H9 (cell line): ENCODE measurements at regions not wholly inside any gene's neighbourhood (a gene's known extent, or its start where the extent isn't known, plus 50 kb on each side); places are given as distances from the start of the nearest gene placed in this dataset.

Experiments
- DNase-seq: peaks from one replicate; pipeline ENCODE4 v3.0.0-alpha.2; 2017
- H2AFZ ChIP-seq: one replicate; pipeline ENCODE4 v1.6.1; 2013; ENCODE audit warnings: mild to moderate bottlenecking, low read length, control low read depth, moderate library complexity
- H2AK5ac ChIP-seq: 2 replicates; pipeline ENCODE4 v1.6.1; 2013; ENCODE audit warnings: low read length, control low read depth, mixed read lengths; ENCODE audit not compliant: insufficient read length
- H2BK120ac ChIP-seq: one replicate; pipeline ENCODE4 v1.6.1; 2013; ENCODE audit warnings: low read depth, mild to moderate bottlenecking, low read length, control low read depth, inconsistent platforms; ENCODE audit not compliant: poor library complexity, severe bottlenecking
- H2BK12ac ChIP-seq: 2 replicates; pipeline ENCODE4 v1.6.1; 2013; ENCODE audit warnings: low read length, control low read depth, mixed read lengths, low read depth; ENCODE audit not compliant: insufficient read length
- H2BK15ac ChIP-seq: 2 replicates; pipeline ENCODE4 v1.6.1; 2013; ENCODE audit warnings: low read depth, low read length, control low read depth
- H2BK20ac ChIP-seq: one replicate; pipeline ENCODE4 v1.6.1; 2013; ENCODE audit warnings: low read depth, mild to moderate bottlenecking, low read length, control low read depth, inconsistent platforms; ENCODE audit not compliant: poor library complexity, severe bottlenecking
- H2BK5ac ChIP-seq: 2 replicates; pipeline ENCODE4 v1.6.1; 2013; ENCODE audit warnings: low read length, control low read depth, mixed read lengths; ENCODE audit not compliant: insufficient read length
- H3K14ac ChIP-seq: 2 replicates; pipeline ENCODE4 v1.6.1; 2013; ENCODE audit warnings: low read length, control low read depth; ENCODE audit not compliant: insufficient read depth
- H3K18ac ChIP-seq: 2 replicates; pipeline ENCODE4 v1.6.1; 2013; ENCODE audit warnings: low read depth, mild to moderate bottlenecking, mixed read lengths, low read length, control low read depth; ENCODE audit not compliant: insufficient read length
- H3K23ac ChIP-seq: 2 replicates; pipeline ENCODE4 v1.6.1; 2013; ENCODE audit warnings: low read length, control low read depth, mixed read lengths, low read depth; ENCODE audit not compliant: insufficient read length
- H3K23me2 ChIP-seq: 2 replicates; pipeline ENCODE4 v1.6.1; 2013; ENCODE audit warnings: low read depth, mild to moderate bottlenecking, mixed read lengths, low read length, control low read depth; ENCODE audit not compliant: insufficient read length, poor library complexity, severe bottlenecking
- H3K27ac ChIP-seq: 2 replicates; pipeline ENCODE4 v1.5.1; 2013; ENCODE audit warnings: low read length, control low read depth, mixed read lengths, low read depth; ENCODE audit not compliant: insufficient read length
- H3K27me3 ChIP-seq: 2 replicates; pipeline ENCODE4 v1.6.1; 2013; ENCODE audit warnings: low read length, control low read depth, inconsistent platforms; ENCODE audit not compliant: insufficient read depth
- H3K4ac ChIP-seq: 2 replicates; pipeline ENCODE4 v1.6.1; 2013; ENCODE audit warnings: low read depth, mild to moderate bottlenecking, control low read depth, inconsistent platforms, low read length, moderate library complexity
- H3K4me1 ChIP-seq: 2 replicates; pipeline ENCODE4 v1.6.1; 2013; ENCODE audit warnings: low read length, control low read depth, inconsistent platforms; ENCODE audit not compliant: insufficient read depth
- H3K4me2 ChIP-seq: 2 replicates; pipeline ENCODE4 v1.6.1; 2013; ENCODE audit warnings: low read length, control low read depth, mixed read lengths; ENCODE audit not compliant: insufficient read length, insufficient read depth
- H3K56ac ChIP-seq: 2 replicates; pipeline ENCODE4 v1.6.1; 2013; ENCODE audit warnings: low read depth, mild to moderate bottlenecking, mixed read lengths, low read length, control low read depth; ENCODE audit not compliant: insufficient read length
- H3K79me1 ChIP-seq: 2 replicates; pipeline ENCODE4 v1.6.1; 2013; ENCODE audit warnings: low read depth, mild to moderate bottlenecking, moderate library complexity, low read length, control low read depth, inconsistent platforms; ENCODE audit not compliant: insufficient read depth, poor library complexity, severe bottlenecking
- H3K79me2 ChIP-seq: 2 replicates; pipeline ENCODE4 v1.6.1; 2013; ENCODE audit warnings: low read length, control low read depth, inconsistent platforms; ENCODE audit not compliant: insufficient read depth
- H3K9ac ChIP-seq: 2 replicates; pipeline ENCODE4 v1.6.1; 2013; ENCODE audit warnings: low read length, control low read depth, mixed read lengths; ENCODE audit not compliant: insufficient read length; ENCODE audit errors: extremely low read depth
- H3K9me3 ChIP-seq: one replicate; pipeline ENCODE4 v1.6.1; 2013; ENCODE audit warnings: low read depth, low read length, inconsistent platforms; ENCODE audit not compliant: control insufficient read depth
- H3T11ph ChIP-seq: one replicate; pipeline ENCODE4 v1.6.1; 2013; ENCODE audit warnings: mild to moderate bottlenecking, low read length, control low read depth, inconsistent platforms
- H4K20me1 ChIP-seq: one replicate; pipeline ENCODE4 v1.6.1; 2013; ENCODE audit not compliant: control insufficient read depth, insufficient read length, insufficient read depth
- H4K5ac ChIP-seq: 2 replicates; pipeline ENCODE4 v1.6.1; 2013; ENCODE audit warnings: low read depth, mild to moderate bottlenecking, mixed read lengths, low read length, control low read depth; ENCODE audit not compliant: insufficient read length
- H4K8ac ChIP-seq: replicated peaks from 2 replicates; pipeline ENCODE4 v1.6.1; 2013; ENCODE audit warnings: low read length, control low read depth, mixed read lengths, low read depth; ENCODE audit not compliant: insufficient read length
- H4K91ac ChIP-seq: 2 replicates; pipeline ENCODE4 v1.6.1; 2013; ENCODE audit warnings: low read depth, mild to moderate bottlenecking, moderate library complexity, mixed read lengths, low read length, control low read depth; ENCODE audit not compliant: insufficient read length
- H3K27ac Mint-ChIP-seq, 3 experiments: 2 replicates in 2 of 3; 3 replicates in 1 of 3; pipeline ENCODE4 v1.8.0; 2020 to 2021; ENCODE audit warnings: mixed read lengths in 3 of 3, mild to moderate bottlenecking in 1 of 3, moderate library complexity in 1 of 3
- H3K27me3 Mint-ChIP-seq: 2 replicates; pipeline ENCODE4 v1.8.0; 2021; ENCODE audit warnings: low read depth, mild to moderate bottlenecking, moderate library complexity, mixed read lengths
- H3K36me3 Mint-ChIP-seq, 3 experiments: 2 replicates in 2 of 3; 3 replicates in 1 of 3; pipeline ENCODE4 v1.8.0; 2020 to 2021; ENCODE audit warnings: low read depth in 3 of 3, mixed read lengths in 3 of 3; ENCODE audit not compliant: insufficient read depth in 1 of 3
- H3K4me1 Mint-ChIP-seq, 2 experiments: 2 replicates each; pipeline ENCODE4 v1.8.0; 2020; ENCODE audit warnings: mixed read lengths in 2 of 2
- H3K4me3 Mint-ChIP-seq, 2 experiments: 2 replicates in 1 of 2; 3 replicates in 1 of 2; pipeline ENCODE4 v1.8.0; 2020 to 2021; ENCODE audit warnings: mild to moderate bottlenecking in 2 of 2, mixed read lengths in 2 of 2, moderate library complexity in 1 of 2
- H3K9me3 Mint-ChIP-seq, 2 experiments: 2 replicates in 1 of 2; 3 replicates in 1 of 2; pipeline ENCODE4 v1.8.0; 2020; ENCODE audit warnings: mild to moderate bottlenecking in 2 of 2, mixed read lengths in 2 of 2, moderate library complexity in 1 of 2
- WGBS: extraction: QIAGEN DNeasy Blood & Tissue Kit; methylation state at CpG from one replicate; pipeline ENCODE4 v1.1.7; 2013; ENCODE audit warnings: missing lambda C conversion rate, low lambda C conversion rate, mixed read lengths; ENCODE audit not compliant: insufficient read length; ENCODE audit errors: extremely low coverage; 5-methylcytosine and 5-hydroxymethylcytosine counted together
- TF ChIP-seq, protein P1 (sequence below): fragments of 200-600 bp; sonication (generic); conservative IDR thresholded peaks from 3 replicates; pipeline ENCODE4 v1.8.0; 2021; ENCODE audit warnings: antibody characterized with exemption, mild to moderate bottlenecking

DNA sequence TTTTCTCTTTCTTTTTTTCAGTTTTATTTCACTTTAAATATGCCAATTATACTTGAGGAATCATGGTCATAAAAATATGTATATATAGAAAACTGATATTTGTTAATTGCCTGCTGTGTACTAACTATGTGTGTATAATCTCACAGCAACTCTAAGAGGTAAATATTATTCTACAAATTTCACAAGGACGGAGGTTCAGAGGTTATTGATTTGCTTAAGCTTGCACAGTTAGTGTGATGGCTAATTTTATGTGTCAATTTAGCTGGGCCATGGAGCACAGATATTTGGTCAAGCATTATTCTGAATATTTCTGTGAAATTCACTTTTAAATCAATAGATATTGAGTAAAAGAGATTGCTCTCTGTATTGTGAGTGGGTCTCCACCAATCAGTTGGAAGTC lies 75.7 kb upstream of the CENPW start:
- Histone ChIP-seq H3K79me2 (no peaks in the 10 kb centered on the region), H2AK5ac (no peak overlapping the region), H3K23me2 (no peaks in the 10 kb centered on the region), H4K20me1 (no peaks in the 10 kb centered on the region), H3K4me1 (no peaks in the 10 kb centered on the region), H2AFZ (no peak overlapping the region), H4K8ac (no peak overlapping the region), H3K14ac (no peak overlapping the region), H4K91ac (no peak overlapping the region), H2BK20ac (no peak overlapping the region), H2BK12ac (no peak overlapping the region), H3K4ac (no peak overlapping the region), H3K9ac (no peak overlapping the region), H3K23ac (no peak overlapping the region), H3K4me2 (no peak overlapping the region), H3T11ph (no peak overlapping the region), H3K56ac (no peak overlapping the region), H2BK5ac (no peak overlapping the region), H2BK120ac (no peak overlapping the region), H2BK15ac (no peak overlapping the region), H4K5ac (no peak overlapping the region), H3K18ac (no peak overlapping the region), H3K27ac (no peak overlapping the region), H3K79me1 (no peaks in the 10 kb centered on the region), H3K27me3 (no peaks in the 10 kb centered on the region), H3K9me3 (no peaks in the 10 kb centered on the region)
- WGBS = no CpG with 5 or more reads among the region's 1 CpG
- H3K27ac Mint-ChIP-seq = no peak overlapping the region
- DNase-seq = no peak
- no peaks in the 10 kb centered on the region for H3K4me1 Mint-ChIP-seq
- H3K9me3 Mint-ChIP-seq = no peaks in the 10 kb centered on the region; a peak in 2 of 5 replicates
- H3K27me3 Mint-ChIP-seq = no peaks in the 10 kb centered on the region
- H3K4me3 Mint-ChIP-seq = no peak overlapping the region
- no peaks in the 10 kb centered on the region for H3K36me3 Mint-ChIP-seq
- TF ChIP-seq, protein P1, sequence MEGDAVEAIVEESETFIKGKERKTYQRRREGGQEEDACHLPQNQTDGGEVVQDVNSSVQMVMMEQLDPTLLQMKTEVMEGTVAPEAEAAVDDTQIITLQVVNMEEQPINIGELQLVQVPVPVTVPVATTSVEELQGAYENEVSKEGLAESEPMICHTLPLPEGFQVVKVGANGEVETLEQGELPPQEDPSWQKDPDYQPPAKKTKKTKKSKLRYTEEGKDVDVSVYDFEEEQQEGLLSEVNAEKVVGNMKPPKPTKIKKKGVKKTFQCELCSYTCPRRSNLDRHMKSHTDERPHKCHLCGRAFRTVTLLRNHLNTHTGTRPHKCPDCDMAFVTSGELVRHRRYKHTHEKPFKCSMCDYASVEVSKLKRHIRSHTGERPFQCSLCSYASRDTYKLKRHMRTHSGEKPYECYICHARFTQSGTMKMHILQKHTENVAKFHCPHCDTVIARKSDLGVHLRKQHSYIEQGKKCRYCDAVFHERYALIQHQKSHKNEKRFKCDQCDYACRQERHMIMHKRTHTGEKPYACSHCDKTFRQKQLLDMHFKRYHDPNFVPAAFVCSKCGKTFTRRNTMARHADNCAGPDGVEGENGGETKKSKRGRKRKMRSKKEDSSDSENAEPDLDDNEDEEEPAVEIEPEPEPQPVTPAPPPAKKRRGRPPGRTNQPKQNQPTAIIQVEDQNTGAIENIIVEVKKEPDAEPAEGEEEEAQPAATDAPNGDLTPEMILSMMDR = no peak
